Ascending aorta (tissue), 2 donors: ENCODE measurements at regions not wholly inside any gene's neighbourhood (a gene's known extent, or its start where the extent isn't known, plus 50 kb on each side); places are given as distances from the start of the nearest gene placed in this dataset.
A peak's percentile ranks its signal among the peaks of the same experiment; 100 is the strongest.

Source experiments
- DNase-seq, 2 donors: peaks; one replicate each; pipeline ENCODE4 v3.0.0-alpha.2; 2019; ENCODE audit warnings: low spot score in 2 of 2
- H3K27ac ChIP-seq, 2 donors: fragments of 200-600 bp; sonication (generic); one replicate each; pipeline ENCODE4 v1.5.1; 2016 to 2017; ENCODE audit warnings: mild to moderate bottlenecking in 1 of 2
- H3K27me3 ChIP-seq: fragments of 200-600 bp; sonication (generic); one replicate; pipeline ENCODE4 v1.5.1; 2017
- H3K36me3 ChIP-seq, 2 donors: fragments of 200-600 bp; sonication (generic); one replicate each; pipeline ENCODE4 v1.5.1; 2016
- H3K4me1 ChIP-seq, 2 donors: fragments of 200-600 bp; sonication (generic); one replicate each; pipeline ENCODE4 v1.5.1; 2016 to 2017; ENCODE audit warnings: mild to moderate bottlenecking in 1 of 2
- H3K4me3 ChIP-seq, 2 donors: fragments of 200-600 bp; sonication (generic); one replicate each; pipeline ENCODE4 v1.5.1; 2016 to 2017; ENCODE audit warnings: mild to moderate bottlenecking in 1 of 2
- H3K9me3 ChIP-seq, 2 donors: fragments of 200-600 bp; sonication (generic); one replicate each; pipeline ENCODE4 v1.5.1; 2016
- CTCF ChIP-seq, 3 experiments: fragments of 200-600 bp in 2 of 3; fragments of 450-650 bp in 1 of 3; sonication (generic) in 2 of 3; IDR thresholded peaks; one replicate each; pipeline ENCODE4 v1.5.1; 2016 to 2019; ENCODE audit warnings: antibody characterized with exemption in 3 of 3, mild to moderate bottlenecking in 1 of 3, moderate library complexity in 1 of 3
- intact Hi-C: fragments of 100-400 bp; cut with DNase I; formaldehyde crosslinking; loops from one replicate; pipeline ENCODE4 v1.15.1; 2023

- H3K4me1 ChIP-seq: no peaks in the 10 kb centered on the region
- H3K9me3 ChIP-seq: no peaks in the 10 kb centered on the region
- no peak overlapping the region for H3K4me3 ChIP-seq
- TF ChIP-seq CTCF (IDR thresholded peaks at IDR 0.05): no peak
- DNase-seq: no peak
- no peaks in the 10 kb centered on the region for H3K27me3 ChIP-seq
- intact Hi-C loops: loop anchor here (10.0 kb wide), 2 partner anchors 325 to 615 kb away; partner anchors contain the start of gene TMEM131L
- H3K36me3 ChIP-seq: no peaks in the 10 kb centered on the region
- no peak overlapping the region for H3K27ac ChIP-seq
These were observed 63.9 kb upstream of the TRIM2 start for GRCh38 chr4:153140294-153140693.

- DNase-seq: no peak
- no peak overlapping the region for H3K27ac ChIP-seq
- H3K4me1 ChIP-seq: no peaks in the 10 kb centered on the region
- H3K36me3 ChIP-seq: no peaks in the 10 kb centered on the region
- TF ChIP-seq CTCF (IDR thresholded peaks at IDR 0.05): no peak
- no peaks in the 10 kb centered on the region for H3K9me3 ChIP-seq
- no peak overlapping the region for H3K4me3 ChIP-seq
- intact Hi-C loops: loop anchor here (10.0 kb wide), 2 partner anchors 324 to 614 kb away; partner anchors contain the start of gene TMEM131L
- no peaks in the 10 kb centered on the region for H3K27me3 ChIP-seq
These were observed 63.0 kb upstream of the TRIM2 start for GRCh38 chr4:153141238-153141637.

GRCh38 chr4:153142700-153143438 is 61.4 kb upstream of the TRIM2 start:
- Histone ChIP-seq H3K9me3 (no peaks in the 10 kb centered on the region), H3K36me3 (no peaks in the 10 kb centered on the region), H3K4me3 (peak overlapping the region in 1 of 2 donors; percentile 40), H3K4me1 (no peaks in the 10 kb centered on the region), H3K27me3 (no peaks in the 10 kb centered on the region), H3K27ac (no peak overlapping the region)
- TF ChIP-seq CTCF (IDR thresholded peaks at IDR 0.05): peak; percentile 71 to 89 (median 81)
- peak in 1 of 2 donors; percentile 82 for DNase-seq
- intact Hi-C loops: loop anchor here (1.0 to 10.0 kb wide), 4 partner anchors 175 to 612 kb away; partner anchors contain the start of gene TMEM131L

- no peak for TF ChIP-seq CTCF (IDR thresholded peaks at IDR 0.05)
- Histone ChIP-seq H3K4me1 (no peaks in the 10 kb centered on the region), H3K4me3 (no peak overlapping the region), H3K36me3 (no peaks in the 10 kb centered on the region), H3K9me3 (no peaks in the 10 kb centered on the region), H3K27me3 (no peaks in the 10 kb centered on the region), H3K27ac (no peak overlapping the region)
- no peak for DNase-seq
- intact Hi-C loops: loop anchor here (1.0 to 10.0 kb wide), 4 partner anchors 175 to 611 kb away; partner anchors contain the start of gene TMEM131L
These were observed 60.5 kb upstream of the TRIM2 start for GRCh38 chr4:153143527-153144348.

GRCh38 chr4:153146031-153146430 is 58.2 kb upstream of the TRIM2 start:
- H3K4me3 ChIP-seq: no peak overlapping the region
- DNase-seq: no peak
- no peak for TF ChIP-seq CTCF (IDR thresholded peaks at IDR 0.05)
- intact Hi-C loops: loop anchor here (10.0 kb wide), 2 partner anchors 319 to 609 kb away; partner anchors contain the start of gene TMEM131L
- H3K27me3 ChIP-seq: no peaks in the 10 kb centered on the region
- no peaks in the 10 kb centered on the region for H3K4me1 ChIP-seq
- no peaks in the 10 kb centered on the region for H3K9me3 ChIP-seq
- H3K36me3 ChIP-seq: no peaks in the 10 kb centered on the region
- no peak overlapping the region for H3K27ac ChIP-seq
